ENCODE measurements at regions not wholly inside any gene's neighbourhood (a gene's known extent, or its start where the extent isn't known, plus 50 kb on each side); places are given as distances from the start of the nearest gene placed in this dataset.

DNA sequence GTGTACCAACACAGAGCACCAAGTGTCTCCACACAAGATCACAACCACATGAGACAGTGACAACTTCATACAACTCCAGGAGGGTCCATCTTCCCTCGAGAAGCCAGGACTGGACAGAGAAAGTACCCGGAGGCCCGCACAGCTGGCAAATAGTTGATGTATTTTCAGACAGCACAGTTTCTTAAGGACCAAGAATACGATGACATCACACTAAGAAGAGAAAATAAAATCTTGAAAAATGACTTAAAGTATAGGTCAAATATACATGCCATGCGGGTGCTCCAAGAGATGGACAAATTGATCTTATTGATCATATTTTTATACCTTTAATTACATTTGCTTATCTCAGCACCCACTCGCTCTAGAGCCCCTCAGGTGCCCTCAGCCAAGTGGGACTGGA, 145.5 kb downstream of the RNASET2 start:
- TF ChIP-seq, protein P1, sequence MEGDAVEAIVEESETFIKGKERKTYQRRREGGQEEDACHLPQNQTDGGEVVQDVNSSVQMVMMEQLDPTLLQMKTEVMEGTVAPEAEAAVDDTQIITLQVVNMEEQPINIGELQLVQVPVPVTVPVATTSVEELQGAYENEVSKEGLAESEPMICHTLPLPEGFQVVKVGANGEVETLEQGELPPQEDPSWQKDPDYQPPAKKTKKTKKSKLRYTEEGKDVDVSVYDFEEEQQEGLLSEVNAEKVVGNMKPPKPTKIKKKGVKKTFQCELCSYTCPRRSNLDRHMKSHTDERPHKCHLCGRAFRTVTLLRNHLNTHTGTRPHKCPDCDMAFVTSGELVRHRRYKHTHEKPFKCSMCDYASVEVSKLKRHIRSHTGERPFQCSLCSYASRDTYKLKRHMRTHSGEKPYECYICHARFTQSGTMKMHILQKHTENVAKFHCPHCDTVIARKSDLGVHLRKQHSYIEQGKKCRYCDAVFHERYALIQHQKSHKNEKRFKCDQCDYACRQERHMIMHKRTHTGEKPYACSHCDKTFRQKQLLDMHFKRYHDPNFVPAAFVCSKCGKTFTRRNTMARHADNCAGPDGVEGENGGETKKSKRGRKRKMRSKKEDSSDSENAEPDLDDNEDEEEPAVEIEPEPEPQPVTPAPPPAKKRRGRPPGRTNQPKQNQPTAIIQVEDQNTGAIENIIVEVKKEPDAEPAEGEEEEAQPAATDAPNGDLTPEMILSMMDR (conservative IDR thresholded peaks at IDR 0.05; ENCODE audit: low read depth, low read length): no peak
- H3K4me3 ChIP-seq (ENCODE audit: low read length): no peak overlapping the region
- DNase-seq (ENCODE audit: low read depth): no peak

DNA sequence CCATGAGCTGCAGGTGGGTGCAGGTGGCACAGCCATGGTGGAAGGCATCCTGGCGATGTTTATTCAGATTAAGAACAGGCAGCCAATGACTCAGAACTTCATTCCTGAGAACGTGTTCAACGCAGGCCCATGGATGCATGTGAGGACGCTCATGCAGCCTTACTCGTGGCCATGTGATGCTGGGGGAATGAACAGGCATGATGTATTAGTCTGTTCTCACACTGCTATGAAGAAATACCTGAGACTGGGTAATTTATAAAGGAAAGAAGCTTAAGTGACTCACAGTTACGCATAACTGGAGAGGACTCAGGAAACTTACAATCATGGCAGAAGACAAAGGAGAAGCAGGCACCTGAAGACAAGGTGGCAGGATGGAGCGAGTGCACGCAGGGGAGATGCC, 146.6 kb downstream of the RNASET2 start:
- DNase-seq (ENCODE audit: low read depth): no peak
- TF ChIP-seq, protein P1 (conservative IDR thresholded peaks at IDR 0.05; ENCODE audit: low read depth, low read length): no peak
- H3K4me3 ChIP-seq (ENCODE audit: low read length): no peak overlapping the region

DNA sequence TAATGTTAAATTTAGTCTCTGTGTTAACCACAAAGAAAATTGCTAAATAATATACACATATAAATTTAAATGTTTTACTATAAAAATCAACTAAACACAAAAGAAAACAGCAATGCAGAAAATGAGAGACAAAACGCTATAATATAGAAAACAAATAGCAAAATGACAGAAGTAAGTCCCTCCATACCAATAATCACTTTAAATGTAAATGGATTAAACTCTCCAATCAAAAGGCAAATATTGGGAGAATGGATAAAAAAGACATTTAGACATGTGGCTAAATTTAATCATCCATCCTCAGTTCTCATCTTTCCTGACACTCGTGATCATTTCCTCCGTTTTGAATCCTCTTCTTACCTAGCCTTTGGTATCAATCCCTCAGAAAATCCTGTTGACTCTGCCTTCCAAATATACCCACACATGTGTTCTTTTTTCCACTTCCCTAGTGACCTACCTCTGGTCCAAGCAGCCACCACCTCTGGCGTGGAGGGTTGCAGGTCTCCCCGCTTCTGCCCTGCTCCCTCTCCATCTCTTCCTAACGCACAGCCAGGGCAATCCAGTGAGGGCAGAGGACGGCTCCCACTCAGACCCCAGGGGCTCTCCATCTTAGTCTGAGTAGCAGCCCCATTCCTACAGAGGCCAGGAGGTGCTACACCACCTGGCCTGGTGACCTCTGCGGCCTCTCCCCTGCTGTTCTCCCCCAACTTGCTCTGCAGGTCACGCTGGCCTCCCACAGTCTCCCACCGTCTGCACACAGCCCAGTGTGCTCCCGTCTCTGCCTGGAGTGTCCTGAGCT, 149.2 kb downstream of the RNASET2 start:
- H3K4me3 ChIP-seq (ENCODE audit: low read length): no peak overlapping the region
- TF ChIP-seq, protein P1 (conservative IDR thresholded peaks at IDR 0.05; ENCODE audit: low read depth, low read length): no peak
- DNase-seq (ENCODE audit: low read depth): no peak

DNA sequence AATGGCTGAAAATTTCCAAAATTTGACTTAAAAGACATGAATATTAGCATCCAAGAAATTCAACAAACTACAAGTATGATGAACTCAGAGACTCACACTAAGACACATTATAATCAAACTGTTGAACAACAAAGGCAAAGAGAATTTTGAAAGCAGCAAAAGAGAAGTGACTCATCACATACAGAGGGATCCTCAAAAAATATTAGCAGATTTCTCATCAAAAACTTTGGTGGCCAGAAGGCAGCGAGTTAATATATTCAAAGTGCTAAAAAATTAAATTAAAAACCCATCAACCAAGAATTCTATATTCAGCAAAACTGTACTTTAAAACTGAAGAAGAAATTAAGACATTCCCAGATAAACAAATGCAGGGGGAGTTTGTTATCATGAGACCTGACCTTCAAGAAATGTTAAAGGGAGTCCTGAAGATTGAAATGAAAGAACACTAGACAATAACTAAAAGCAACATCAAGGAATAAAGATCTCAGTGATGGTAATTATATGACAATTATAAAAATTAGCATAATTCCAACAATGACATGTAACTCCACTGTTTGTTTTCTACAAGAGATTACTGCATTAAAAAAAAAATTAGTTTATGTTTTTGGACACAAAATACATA, 150.0 kb downstream of the RNASET2 start:
- H3K4me3 ChIP-seq (ENCODE audit: low read length): no peak overlapping the region
- no peak for DNase-seq (ENCODE audit: low read depth)
- TF ChIP-seq, protein P1 (conservative IDR thresholded peaks at IDR 0.05; ENCODE audit: low read depth, low read length): no peak

DNA sequence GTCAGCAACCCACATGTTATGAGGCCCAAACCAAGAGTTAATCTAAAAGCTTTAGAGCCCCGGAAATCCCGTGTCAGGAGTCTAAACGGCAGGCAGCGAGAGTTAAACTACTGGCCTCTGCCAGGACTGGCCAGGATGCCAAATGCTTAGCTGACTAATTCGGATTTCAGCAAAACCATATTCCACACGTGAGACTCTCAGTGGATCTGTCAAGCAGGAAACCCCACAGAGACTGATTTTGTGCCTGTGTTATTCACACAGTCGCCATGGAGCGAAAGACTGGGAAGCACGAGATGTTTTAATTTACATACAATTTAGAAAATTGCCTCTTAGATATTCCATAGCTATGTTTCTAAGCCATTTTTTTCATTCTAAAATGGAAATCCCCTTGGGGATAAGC, 152.9 kb downstream of the RNASET2 start:
- TF ChIP-seq, protein P1 (conservative IDR thresholded peaks at IDR 0.05; ENCODE audit: low read depth, low read length): no peak
- DNase-seq (ENCODE audit: low read depth): no peak

DNA sequence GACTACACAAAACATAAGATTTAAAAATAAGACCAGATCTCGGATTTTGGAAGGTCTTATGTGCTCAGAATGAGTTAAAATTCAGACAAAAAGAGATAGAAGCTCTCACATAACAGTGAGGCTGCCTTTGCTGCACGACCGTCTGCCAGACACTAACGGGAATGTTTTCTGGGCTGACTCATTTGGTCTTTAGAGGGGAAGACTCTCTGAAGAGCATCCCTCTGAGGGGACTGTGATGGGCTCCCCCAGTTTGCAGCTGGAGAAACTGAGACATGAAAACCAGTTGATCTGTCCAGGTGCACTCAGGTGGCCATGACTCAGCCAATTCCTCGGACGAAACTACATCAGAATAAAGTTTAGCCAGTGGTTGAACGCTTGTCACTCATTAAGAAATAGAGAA, 153.9 kb downstream of the RNASET2 start:
- H3K4me3 ChIP-seq (ENCODE audit: low read length): no peak overlapping the region
- no peak for DNase-seq (ENCODE audit: low read depth)
- TF ChIP-seq, protein P1 (conservative IDR thresholded peaks at IDR 0.05; ENCODE audit: low read depth, low read length): no peak

More for the DNA sequence above, 152.9 kb downstream of the RNASET2 start:
- H3K4me3 ChIP-seq (ENCODE audit: low read length): no peak overlapping the region

DNA sequence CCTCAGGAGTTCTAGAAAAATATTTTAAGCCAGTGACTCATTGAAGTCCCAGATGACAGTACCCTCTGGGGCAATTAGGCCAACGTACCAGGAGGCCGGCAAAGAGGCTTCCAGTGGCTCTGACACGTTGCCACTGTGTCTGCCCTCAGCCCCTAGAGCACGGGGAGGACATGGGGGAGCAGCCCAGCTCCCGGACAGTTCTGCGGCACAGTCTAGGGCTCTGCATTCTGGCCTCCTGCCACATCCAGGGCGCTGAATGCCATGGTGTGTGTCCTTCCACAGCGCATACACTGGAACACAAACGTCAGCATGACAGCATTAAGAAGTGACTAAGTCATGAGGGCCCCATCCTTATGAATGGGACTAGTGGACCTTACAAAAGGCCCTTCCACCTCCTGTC, 156.2 kb downstream of the RNASET2 start:
- no peak for DNase-seq (ENCODE audit: low read depth)
- no peak overlapping the region for H3K4me3 ChIP-seq (ENCODE audit: low read length)
- TF ChIP-seq, protein P1 (conservative IDR thresholded peaks at IDR 0.05; ENCODE audit: low read depth, low read length): no peak

Measured in retinal pigment epithelial cell (primary cell).